GM19023 (cell line): ENCODE measurements at regions not wholly inside any gene's neighbourhood (a gene's known extent, or its start where the extent isn't known, plus 50 kb on each side); places are given as distances from the start of the nearest gene placed in this dataset.

Source experiments
- ATAC-seq: cut with Tn5 transposase; IDR thresholded peaks from one replicate; pipeline ENCODE4 v1.9.1; 2021; ENCODE audit warnings: mild to moderate bottlenecking, moderate library complexity; ENCODE audit not compliant: unreplicated experiment

- no peak for ATAC-seq
Observed at GRCh38 chr14:61139006-61139599, 142.0 kb downstream of the TMEM30B start.

- ATAC-seq = no peak
Observed at GRCh38 chr14:61132894-61133293, 148.2 kb downstream of the TMEM30B start.

GRCh38 chr14:61132336-61132735 lies 148.8 kb downstream of the TMEM30B start:
- no peak for ATAC-seq

GRCh38 chr14:61130512-61131260 lies 149.6 kb downstream of the SLC38A6 start:
- no peak for ATAC-seq

GRCh38 chr14:61129168-61129745 lies 148.2 kb downstream of the SLC38A6 start:
- no peak for ATAC-seq

- ATAC-seq = no peak
Observed at GRCh38 chr14:61128382-61129167, 147.5 kb downstream of the SLC38A6 start.

GRCh38 chr14:61126603-61127498 lies 145.8 kb downstream of the SLC38A6 start:
- no peak for ATAC-seq

GRCh38 chr14:61125867-61126572 lies 145.0 kb downstream of the SLC38A6 start:
- no peak for ATAC-seq

GRCh38 chr14:61125041-61125866 lies 144.2 kb downstream of the SLC38A6 start:
- no peak for ATAC-seq

- ATAC-seq = no peak
Observed at GRCh38 chr14:61122862-61123261, 141.8 kb downstream of the SLC38A6 start.

- no peak for ATAC-seq
Observed at GRCh38 chr14:61121355-61121787, 140.3 kb downstream of the SLC38A6 start.

GRCh38 chr14:61120576-61120975 lies 139.5 kb downstream of the SLC38A6 start:
- no peak for ATAC-seq

- ATAC-seq = no peak
Observed at GRCh38 chr14:61119006-61119405, 138.0 kb downstream of the SLC38A6 start.

GRCh38 chr14:61116369-61116768 lies 135.3 kb downstream of the SLC38A6 start:
- ATAC-seq = no peak

- no peak for ATAC-seq
Observed at GRCh38 chr14:61113561-61114225, 132.6 kb downstream of the SLC38A6 start.

- no peak for ATAC-seq
Observed at GRCh38 chr14:61112506-61112905, 131.5 kb downstream of the SLC38A6 start.

GRCh38 chr14:61111731-61112130 lies 130.7 kb downstream of the SLC38A6 start:
- ATAC-seq = no peak

GRCh38 chr14:61111209-61111665 lies 130.2 kb downstream of the SLC38A6 start:
- no peak for ATAC-seq
